ENCODE measurements at regions not wholly inside any gene's neighbourhood (a gene's known extent, or its start where the extent isn't known, plus 50 kb on each side); places are given as distances from the start of the nearest gene placed in this dataset.

DNA sequence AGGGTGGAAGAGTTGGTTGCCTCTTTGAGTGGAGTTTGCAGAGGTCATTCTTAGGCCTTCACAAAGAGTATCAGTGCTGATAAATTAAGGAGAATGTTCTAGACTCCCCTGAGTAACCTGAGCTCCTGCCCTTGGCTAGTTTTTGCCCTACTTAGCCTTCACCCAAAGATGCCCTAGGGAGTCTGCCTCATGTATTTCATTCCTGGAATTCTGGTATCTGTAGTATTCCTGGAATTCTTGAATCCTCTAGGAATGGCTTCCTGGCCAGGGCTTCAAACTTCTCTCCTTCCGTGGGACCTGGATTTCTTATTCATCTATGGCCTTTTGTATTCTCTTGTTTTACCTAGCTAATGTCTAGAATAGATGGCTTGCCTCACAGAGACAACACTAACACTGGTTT, 701.1 kb downstream of the NOVA1 start:
- H3K27ac ChIP-seq (ENCODE audit: low read length): no peak overlapping the region
- TF ChIP-seq, protein P1, sequence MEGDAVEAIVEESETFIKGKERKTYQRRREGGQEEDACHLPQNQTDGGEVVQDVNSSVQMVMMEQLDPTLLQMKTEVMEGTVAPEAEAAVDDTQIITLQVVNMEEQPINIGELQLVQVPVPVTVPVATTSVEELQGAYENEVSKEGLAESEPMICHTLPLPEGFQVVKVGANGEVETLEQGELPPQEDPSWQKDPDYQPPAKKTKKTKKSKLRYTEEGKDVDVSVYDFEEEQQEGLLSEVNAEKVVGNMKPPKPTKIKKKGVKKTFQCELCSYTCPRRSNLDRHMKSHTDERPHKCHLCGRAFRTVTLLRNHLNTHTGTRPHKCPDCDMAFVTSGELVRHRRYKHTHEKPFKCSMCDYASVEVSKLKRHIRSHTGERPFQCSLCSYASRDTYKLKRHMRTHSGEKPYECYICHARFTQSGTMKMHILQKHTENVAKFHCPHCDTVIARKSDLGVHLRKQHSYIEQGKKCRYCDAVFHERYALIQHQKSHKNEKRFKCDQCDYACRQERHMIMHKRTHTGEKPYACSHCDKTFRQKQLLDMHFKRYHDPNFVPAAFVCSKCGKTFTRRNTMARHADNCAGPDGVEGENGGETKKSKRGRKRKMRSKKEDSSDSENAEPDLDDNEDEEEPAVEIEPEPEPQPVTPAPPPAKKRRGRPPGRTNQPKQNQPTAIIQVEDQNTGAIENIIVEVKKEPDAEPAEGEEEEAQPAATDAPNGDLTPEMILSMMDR (IDR thresholded peaks at IDR 0.05; ENCODE audit: low read depth, low read length): no peak
- no peak for TF ChIP-seq EZH2phosphoT487 (IDR thresholded peaks at IDR 0.05; ENCODE audit: low read depth)
- no peaks in the 10 kb centered on the region for H3K4me1 ChIP-seq (ENCODE audit: low read length)
- no peak overlapping the region for H3K4me3 ChIP-seq (ENCODE audit: low read length)
- no peaks in the 10 kb centered on the region for H3K9me3 ChIP-seq (ENCODE audit: insufficient read depth, low read length)
- H3K4me2 ChIP-seq (ENCODE audit: low read length): no peak overlapping the region
- no peaks in the 10 kb centered on the region for H4K20me1 ChIP-seq (ENCODE audit: insufficient read depth, low read length)
- H3K9ac ChIP-seq (ENCODE audit: low read length): no peak overlapping the region
- H3K79me2 ChIP-seq (ENCODE audit: low read length): no peaks in the 10 kb centered on the region
- H3K36me3 ChIP-seq (replicated peaks; ENCODE audit: low read depth, low read length): no peaks in the 10 kb centered on the region
- H2AFZ ChIP-seq (ENCODE audit: low read depth, low read length): no peak overlapping the region
- H3K27me3 ChIP-seq (ENCODE audit: low read depth, low read length): no peaks in the 10 kb centered on the region

GRCh38 chr14:25895740-25896139, 702.1 kb downstream of the NOVA1 start:
- no peaks in the 10 kb centered on the region for H3K36me3 ChIP-seq (replicated peaks; ENCODE audit: low read depth, low read length)
- no peaks in the 10 kb centered on the region for H3K9me3 ChIP-seq (ENCODE audit: insufficient read depth, low read length)
- H3K79me2 ChIP-seq (ENCODE audit: low read length): no peaks in the 10 kb centered on the region
- H3K4me1 ChIP-seq (ENCODE audit: low read length): no peaks in the 10 kb centered on the region
- H4K20me1 ChIP-seq (ENCODE audit: insufficient read depth, low read length): no peaks in the 10 kb centered on the region
- no peak overlapping the region for H3K9ac ChIP-seq (ENCODE audit: low read length)
- TF ChIP-seq EZH2phosphoT487 (IDR thresholded peaks at IDR 0.05; ENCODE audit: low read depth): no peak
- TF ChIP-seq, protein P1 (IDR thresholded peaks at IDR 0.05; ENCODE audit: low read depth, low read length): no peak
- H3K27ac ChIP-seq (ENCODE audit: low read length): no peak overlapping the region
- no peaks in the 10 kb centered on the region for H3K27me3 ChIP-seq (ENCODE audit: low read depth, low read length)
- H2AFZ ChIP-seq (ENCODE audit: low read depth, low read length): no peak overlapping the region
- no peak overlapping the region for H3K4me3 ChIP-seq (ENCODE audit: low read length)
- no peak overlapping the region for H3K4me2 ChIP-seq (ENCODE audit: low read length)

GRCh38 chr14:25887251-25887878, 710.5 kb downstream of the NOVA1 start:
- Histone ChIP-seq H3K9me3 (ENCODE audit: insufficient read depth, low read length) (no peaks in the 10 kb centered on the region), H3K79me2 (ENCODE audit: low read length) (no peaks in the 10 kb centered on the region), H3K27me3 (ENCODE audit: low read depth, low read length) (no peaks in the 10 kb centered on the region), H3K9ac (ENCODE audit: low read length) (no peak overlapping the region), H3K27ac (ENCODE audit: low read length) (no peak overlapping the region), H3K36me3 (replicated peaks; ENCODE audit: low read depth, low read length) (no peaks in the 10 kb centered on the region), H4K20me1 (ENCODE audit: insufficient read depth, low read length) (no peaks in the 10 kb centered on the region), H3K4me2 (ENCODE audit: low read length) (no peak overlapping the region), H3K4me1 (ENCODE audit: low read length) (no peaks in the 10 kb centered on the region), H3K4me3 (ENCODE audit: low read length) (no peak overlapping the region), H2AFZ (ENCODE audit: low read depth, low read length) (no peak overlapping the region)
- no peak for TF ChIP-seq EZH2phosphoT487 (IDR thresholded peaks at IDR 0.05; ENCODE audit: low read depth)
- TF ChIP-seq, protein P1 (IDR thresholded peaks at IDR 0.05; ENCODE audit: low read depth, low read length): no peak

GRCh38 chr14:25884657-25885056, 713.2 kb downstream of the NOVA1 start:
- Histone ChIP-seq H3K4me2 (ENCODE audit: low read length) (no peak overlapping the region), H3K79me2 (ENCODE audit: low read length) (no peaks in the 10 kb centered on the region), H4K20me1 (ENCODE audit: insufficient read depth, low read length) (no peaks in the 10 kb centered on the region), H3K4me3 (ENCODE audit: low read length) (no peak overlapping the region), H3K9ac (ENCODE audit: low read length) (no peak overlapping the region), H3K4me1 (ENCODE audit: low read length) (no peaks in the 10 kb centered on the region), H2AFZ (ENCODE audit: low read depth, low read length) (no peak overlapping the region), H3K27me3 (ENCODE audit: low read depth, low read length) (no peaks in the 10 kb centered on the region), H3K27ac (ENCODE audit: low read length) (no peak overlapping the region), H3K36me3 (replicated peaks; ENCODE audit: low read depth, low read length) (no peaks in the 10 kb centered on the region), H3K9me3 (ENCODE audit: insufficient read depth, low read length) (no peaks in the 10 kb centered on the region)
- no peak for TF ChIP-seq EZH2phosphoT487 (IDR thresholded peaks at IDR 0.05; ENCODE audit: low read depth)
- TF ChIP-seq, protein P1 (IDR thresholded peaks at IDR 0.05; ENCODE audit: low read depth, low read length): no peak
